GM08714 (cell line): ENCODE measurements at regions not wholly inside any gene's neighbourhood (a gene's known extent, or its start where the extent isn't known, plus 50 kb on each side); places are given as distances from the start of the nearest gene placed in this dataset.
"Not testable (repeated sequence)": the region's sequence is repeated elsewhere in the genome, so short reads cannot be mapped to it uniquely, and the experiment has no call there.

ENCODE experiments used
- H3K4me3 ChIP-seq: fragments of 200-500 bp; sonication (Bioruptor generic); 2 replicates; pipeline ENCODE4 v1.5.1; 2014; ENCODE audit warnings: mild to moderate bottlenecking, low read length, inconsistent platforms
- ZNF274 ChIP-seq: IDR thresholded peaks from 2 replicates; pipeline ENCODE4 v1.6.1; 2012; ENCODE audit warnings: mild to moderate bottlenecking, low read depth, low read length

- no peak overlapping the region for H3K4me3 ChIP-seq
- no peak for TF ChIP-seq ZNF274
Observed at GRCh38 chr3:153252963-153253362, 90.9 kb downstream of the RAP2B start.

GRCh38 chr3:153254361-153254760, 92.3 kb downstream of the RAP2B start:
- no peak overlapping the region for H3K4me3 ChIP-seq
- TF ChIP-seq ZNF274: no peak

DNA sequence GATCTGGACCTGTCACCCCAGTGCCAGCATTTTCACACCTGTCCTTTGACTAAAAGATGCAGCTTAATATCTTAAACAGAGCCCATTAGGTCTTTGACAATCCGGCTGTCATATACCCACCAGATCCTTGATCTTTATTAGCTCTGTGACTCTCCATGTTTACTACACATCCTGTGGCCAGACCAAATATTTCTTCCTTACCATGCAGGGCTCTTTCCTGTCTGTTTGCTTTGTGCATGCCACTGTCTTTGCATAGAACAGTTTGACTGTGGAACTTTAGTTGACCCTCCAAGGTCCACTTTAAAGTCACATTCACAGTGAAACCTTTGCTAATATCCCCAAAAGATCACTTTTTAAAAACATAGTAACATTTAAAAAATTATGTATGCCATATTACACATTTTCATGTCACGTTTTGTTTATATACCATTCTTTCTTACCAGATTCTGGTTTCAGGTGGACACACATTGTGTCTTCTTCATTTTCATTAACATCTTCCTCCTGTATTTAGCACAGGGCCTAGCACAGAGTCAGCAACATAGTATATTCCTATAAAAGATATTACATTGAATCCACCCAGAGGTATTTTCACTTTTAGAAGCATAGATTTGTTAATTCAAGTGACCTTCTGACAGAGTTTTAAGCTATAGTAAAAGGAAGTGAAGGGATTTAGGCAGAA, 95.8 kb downstream of the RAP2B start:
- H3K4me3 ChIP-seq: no peak overlapping the region
- TF ChIP-seq ZNF274: no peak

GRCh38 chr3:153259956-153260355, 97.9 kb downstream of the RAP2B start:
- TF ChIP-seq ZNF274: no peak
- no peak overlapping the region for H3K4me3 ChIP-seq

- TF ChIP-seq ZNF274: no peak
- H3K4me3 ChIP-seq: no peak overlapping the region
Observed at GRCh38 chr3:153260681-153261080, 98.7 kb downstream of the RAP2B start.

DNA sequence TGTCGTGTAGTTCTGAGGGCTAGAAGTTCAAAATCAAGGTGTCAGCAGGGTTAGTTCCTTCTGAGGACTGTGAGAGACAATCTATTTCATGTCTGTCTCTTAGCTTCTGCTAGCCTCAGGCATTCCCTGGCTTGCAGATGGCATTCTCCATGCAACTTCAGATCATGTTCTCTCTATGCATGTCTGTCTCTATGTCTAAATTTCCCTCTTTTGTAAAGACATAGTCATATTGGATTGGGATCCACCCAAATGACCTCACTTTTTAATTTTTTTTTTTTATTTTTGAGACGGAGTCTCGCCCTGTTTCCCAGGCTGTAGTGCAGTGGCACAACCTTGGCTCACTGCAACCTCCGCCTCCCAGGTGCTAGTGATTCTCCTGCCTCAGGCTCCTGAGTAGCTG, 104.6 kb downstream of the RAP2B start:
- H3K4me3 ChIP-seq: no peak overlapping the region
- no peak for TF ChIP-seq ZNF274

GRCh38 chr3:153268564-153269279, 106.7 kb downstream of the RAP2B start:
- no peak overlapping the region for H3K4me3 ChIP-seq
- no peak for TF ChIP-seq ZNF274

GRCh38 chr3:153269730-153270129, 107.7 kb downstream of the RAP2B start:
- no peak for TF ChIP-seq ZNF274
- no peak overlapping the region for H3K4me3 ChIP-seq

GRCh38 chr3:153273217-153273616, 111.2 kb downstream of the RAP2B start:
- no peak overlapping the region for H3K4me3 ChIP-seq
- TF ChIP-seq ZNF274: no peak

DNA sequence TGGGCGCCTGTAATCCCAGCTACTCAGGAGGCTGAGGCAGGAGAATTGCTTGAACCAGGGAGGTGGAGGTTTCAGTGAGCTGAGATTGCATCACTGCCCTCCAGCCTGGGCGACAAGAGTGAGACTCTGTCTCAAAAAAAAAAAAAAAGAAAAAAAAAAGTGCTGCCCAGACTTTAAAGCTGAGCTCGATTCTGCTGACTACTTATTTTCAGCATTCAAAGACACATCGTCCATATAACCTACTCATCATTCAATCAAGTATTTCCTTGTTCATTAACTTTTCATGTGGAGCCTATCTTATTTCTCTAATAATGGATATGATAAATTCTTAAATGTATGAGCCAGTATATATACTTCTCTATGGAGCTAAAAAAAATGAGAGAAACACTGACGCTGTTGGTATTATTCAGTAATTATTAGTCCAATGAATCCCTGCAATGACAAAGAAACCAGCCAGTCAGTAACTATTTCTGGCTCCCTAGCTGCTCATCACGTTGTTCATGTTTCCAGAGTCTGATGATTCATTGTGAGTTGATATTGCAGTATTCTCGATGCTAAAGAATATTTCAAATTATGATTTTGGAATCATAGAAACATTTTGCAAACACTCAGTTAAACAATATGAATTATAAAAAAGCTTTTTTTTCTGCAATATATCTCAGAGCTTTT, 111.9 kb downstream of the RAP2B start:
- no peak for TF ChIP-seq ZNF274
- no peak overlapping the region for H3K4me3 ChIP-seq

DNA sequence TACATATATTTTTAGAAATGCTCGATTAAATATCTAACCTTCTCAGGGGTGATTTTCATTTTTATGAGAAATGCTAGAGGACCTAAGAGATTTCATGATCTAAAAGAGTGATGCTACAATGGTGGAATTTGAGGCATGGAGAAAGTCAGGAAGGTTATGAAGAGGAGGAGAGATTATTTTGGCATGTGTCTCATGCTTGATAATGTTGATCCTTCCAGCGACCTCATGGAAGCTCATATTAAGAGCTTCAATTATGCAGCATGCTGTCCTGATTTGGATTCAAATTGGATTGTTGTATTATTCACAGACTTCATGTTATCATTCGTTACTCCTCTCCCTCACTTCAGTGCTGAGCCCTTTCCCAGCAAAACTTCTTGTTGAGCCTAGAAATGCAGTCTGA, 112.5 kb downstream of the RAP2B start:
- no peak for TF ChIP-seq ZNF274
- H3K4me3 ChIP-seq: no peak overlapping the region

GRCh38 chr3:153275514-153275913, 113.5 kb downstream of the RAP2B start:
- TF ChIP-seq ZNF274: no peak

GRCh38 chr3:153277029-153277428, 115.0 kb downstream of the RAP2B start:
- H3K4me3 ChIP-seq: no peak overlapping the region
- TF ChIP-seq ZNF274: no peak

More at GRCh38 chr3:153275514-153275913, 113.5 kb downstream of the RAP2B start:
- no peak overlapping the region for H3K4me3 ChIP-seq

DNA sequence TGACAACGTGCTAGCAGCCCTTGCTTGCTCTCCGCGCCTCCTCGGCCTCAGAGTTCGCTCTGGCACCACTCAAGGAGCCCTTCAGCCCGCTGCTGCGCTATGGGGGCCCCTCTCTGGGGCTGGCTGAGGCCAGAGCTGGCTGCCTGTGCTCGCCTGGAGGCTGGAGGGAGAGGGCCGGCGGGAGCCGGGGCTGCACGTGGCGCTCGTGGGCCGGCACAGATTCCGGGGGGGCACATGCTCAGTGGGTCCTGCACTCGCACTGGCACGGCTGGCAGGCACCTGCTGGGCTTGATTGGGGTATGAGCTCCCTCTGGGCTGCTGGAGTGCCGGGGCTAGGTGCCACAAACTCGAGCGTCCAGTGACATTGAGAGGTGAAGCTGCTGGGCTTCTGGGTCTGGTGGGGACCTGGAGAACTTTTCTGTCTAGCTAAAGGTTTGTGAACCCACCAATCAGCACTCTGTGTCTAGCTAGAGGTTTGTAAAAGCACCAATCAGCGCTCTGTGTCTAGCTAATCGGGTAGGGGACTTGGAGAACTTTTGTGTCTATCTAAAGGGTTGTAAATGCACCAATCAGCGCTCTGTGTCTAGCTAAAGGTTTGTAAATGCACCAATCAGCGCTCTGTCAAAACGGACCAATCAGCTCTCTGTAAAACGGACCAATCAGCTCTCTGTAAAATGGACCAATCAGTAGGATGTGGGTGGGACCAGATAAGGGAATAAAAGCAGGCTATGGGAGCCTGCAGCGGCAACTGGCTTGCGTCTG, 119.4 kb downstream of the RAP2B start:
- not testable (repeated sequence) for H3K4me3 ChIP-seq
